GM23248 (cell line): ENCODE measurements at regions not wholly inside any gene's neighbourhood (a gene's known extent, or its start where the extent isn't known, plus 50 kb on each side); places are given as distances from the start of the nearest gene placed in this dataset.

Experiments used
- EZH2 ChIP-seq: fragments of 200-600 bp; sonication (generic); IDR thresholded peaks from 2 replicates; pipeline ENCODE4 v1.6.1; 2018; ENCODE audit warnings: antibody characterized with exemption, mild to moderate bottlenecking; ENCODE audit not compliant: insufficient read depth, poor library complexity, severe bottlenecking
- EZH2phosphoT487 ChIP-seq: fragments of 200-600 bp; sonication (generic); IDR thresholded peaks from 2 replicates; pipeline ENCODE4 v1.6.1; 2018; ENCODE audit warnings: antibody characterized with exemption, moderate library complexity, mild to moderate bottlenecking, low read depth; ENCODE audit not compliant: insufficient read depth

DNA sequence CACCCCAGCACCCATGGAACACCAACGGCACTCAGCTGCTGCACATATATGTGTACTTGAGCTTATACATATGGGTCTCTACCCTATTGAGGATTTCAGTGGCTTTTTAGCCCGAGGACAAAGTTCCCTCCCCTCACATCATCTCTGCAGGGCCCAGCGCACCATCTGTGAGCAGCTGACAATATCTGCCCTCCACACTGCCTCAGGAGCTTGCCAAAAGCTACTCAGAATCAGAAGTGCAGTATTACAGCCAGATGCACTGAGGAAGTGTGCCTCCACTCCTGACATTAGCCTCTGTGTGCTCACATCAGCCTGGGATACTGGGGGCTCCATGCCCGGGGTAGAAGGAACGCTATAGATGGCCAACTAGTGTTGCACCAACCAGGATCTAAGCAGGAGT, 903.9 kb downstream of the UQCRFS1 start:
- TF ChIP-seq EZH2phosphoT487, result no peak
- TF ChIP-seq EZH2, result no peak
